ENCODE measurements at regions not wholly inside any gene's neighbourhood (a gene's known extent, or its start where the extent isn't known, plus 50 kb on each side); places are given as distances from the start of the nearest gene placed in this dataset.

DNA sequence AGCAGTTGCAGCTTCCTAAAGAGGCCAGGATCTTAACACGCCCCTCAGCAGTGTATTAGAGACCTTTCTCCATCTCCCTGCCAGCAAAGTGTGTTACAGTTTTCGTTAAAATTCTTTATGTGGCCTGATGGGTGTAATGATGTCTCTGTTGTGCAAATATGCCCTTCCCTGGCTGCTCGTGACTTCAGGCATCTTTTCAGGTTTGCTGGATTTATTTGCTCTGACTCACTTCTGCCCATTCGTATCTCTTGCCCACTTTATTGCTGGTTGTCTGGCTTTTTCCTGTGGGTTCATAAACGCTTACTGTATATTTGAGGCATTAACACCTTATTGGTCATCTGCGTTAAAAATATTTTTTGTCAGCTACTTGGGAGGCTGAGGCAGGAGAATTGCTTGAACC, 134.5 kb downstream of the ASB1 start:
- no peak for DNase-seq (ENCODE audit: low read depth)

DNA sequence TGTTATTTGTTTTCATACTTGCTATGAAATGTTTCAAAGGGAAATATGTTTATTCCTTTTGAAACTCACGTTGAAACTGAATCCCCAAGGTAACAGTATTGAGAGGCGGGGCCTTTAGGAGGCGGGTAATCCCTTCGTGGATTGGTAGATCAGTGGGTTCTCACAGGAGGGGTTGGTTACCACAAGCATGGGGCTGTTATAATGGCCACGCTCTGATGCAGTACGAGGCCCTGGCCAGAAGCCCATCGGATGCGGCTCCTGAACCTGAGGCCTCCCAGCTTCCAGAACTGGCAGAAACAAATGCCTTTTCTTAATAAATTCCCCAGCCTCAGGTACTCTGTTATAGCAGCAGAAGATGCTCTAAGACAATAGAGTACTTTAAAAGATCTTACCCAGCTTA, 135.7 kb downstream of the ASB1 start:
- no peak for DNase-seq (ENCODE audit: low read depth)

DNA sequence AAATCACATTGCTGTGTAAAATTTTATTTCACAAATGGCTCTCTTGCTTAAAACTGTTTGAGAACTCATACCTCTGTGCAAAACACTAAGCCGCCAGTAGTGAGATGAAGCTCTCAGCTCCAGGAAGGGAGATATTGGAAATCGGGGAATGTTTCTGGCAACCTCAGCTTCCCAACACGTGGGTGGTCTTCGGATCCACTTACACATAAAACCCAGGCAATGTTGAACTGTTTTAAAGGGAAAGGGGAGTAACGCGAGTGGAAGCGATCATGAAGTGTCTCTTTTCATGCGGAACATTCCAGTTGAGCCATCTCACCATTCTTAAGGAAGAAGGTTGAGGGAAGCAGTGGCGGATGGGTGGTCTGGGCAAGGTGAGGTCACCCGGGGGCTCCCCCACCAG, 136.8 kb downstream of the ASB1 start:
- DNase-seq (ENCODE audit: low read depth), result no peak

GRCh38 chr2:238564286-238564920, 137.7 kb downstream of the ASB1 start:
- no peak for DNase-seq (ENCODE audit: low read depth)

GRCh38 chr2:238565031-238565430, 138.3 kb downstream of the ASB1 start:
- no peak for DNase-seq (ENCODE audit: low read depth)

DNA sequence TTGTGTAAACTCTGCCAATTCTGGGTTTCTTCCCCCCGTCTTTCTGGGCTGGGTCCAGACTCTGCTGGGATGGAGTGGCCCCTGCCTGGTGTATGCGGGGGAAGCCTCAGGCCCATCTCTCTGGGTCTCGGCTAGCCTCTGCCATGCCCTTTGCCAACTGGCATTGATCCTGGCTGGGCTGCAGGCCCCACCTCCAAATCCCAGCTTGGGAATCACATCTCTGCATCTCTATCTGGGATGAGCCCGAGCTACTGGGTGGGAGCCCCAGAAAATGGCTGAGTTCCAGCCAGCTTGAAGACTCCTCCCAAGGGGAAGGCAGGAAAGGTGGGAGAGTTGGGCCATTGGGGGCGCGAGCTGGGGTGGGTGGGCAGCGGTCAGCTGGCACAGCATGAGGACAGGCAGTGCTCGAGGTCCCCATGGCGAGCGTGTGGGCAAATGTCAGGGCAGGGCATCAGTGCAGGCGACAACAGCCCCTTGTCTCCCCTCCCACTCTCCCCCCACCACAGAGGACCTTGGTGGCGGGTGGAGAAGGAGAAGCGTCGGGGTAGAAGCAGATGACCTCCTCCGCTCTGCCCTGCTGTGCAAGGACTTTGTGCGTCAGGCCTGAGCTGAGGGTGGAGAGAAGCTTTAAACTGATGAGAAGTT, 139.4 kb downstream of the ASB1 start:
- no peak for DNase-seq (ENCODE audit: low read depth)

DNA sequence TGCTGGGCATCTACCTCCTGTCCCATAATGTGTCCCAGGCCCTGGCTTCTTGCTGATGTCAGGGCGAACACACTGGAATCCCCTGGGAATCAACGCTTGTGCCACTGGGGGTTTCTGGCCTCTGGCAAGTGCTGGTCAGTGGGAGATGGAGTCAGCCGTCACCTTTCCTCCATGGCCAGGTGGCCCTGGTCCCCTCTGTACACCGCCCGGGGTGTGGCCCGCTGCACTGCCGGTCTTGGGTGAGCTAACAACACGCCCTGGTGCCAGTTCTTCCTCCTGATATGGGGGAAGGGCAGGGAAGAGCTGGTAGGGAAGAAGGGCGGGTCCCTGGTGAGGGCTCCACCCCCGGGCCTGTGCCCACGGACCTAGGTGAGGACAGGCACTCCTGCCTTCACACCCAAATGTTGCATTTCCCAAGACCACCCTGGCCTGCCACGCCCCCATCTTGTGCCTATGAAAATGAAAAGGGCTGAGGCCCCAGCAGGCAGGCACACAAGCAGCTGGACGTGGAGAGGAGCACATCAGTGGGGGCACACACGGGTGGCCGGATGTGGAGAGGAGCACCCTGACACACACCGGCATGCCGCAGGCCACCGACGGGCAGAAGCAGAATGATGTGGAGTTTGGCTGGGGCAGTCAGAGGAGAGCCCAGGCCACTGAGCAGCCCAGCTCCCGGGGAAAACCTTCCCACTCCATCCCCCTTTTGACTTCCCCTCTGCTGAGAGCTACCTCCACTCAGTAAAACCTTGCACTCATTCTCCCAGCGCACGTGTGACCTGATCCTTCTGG, 140.5 kb downstream of the ASB1 start:
- no peak for DNase-seq (ENCODE audit: low read depth)

GRCh38 chr2:238567996-238568395, 141.3 kb downstream of the ASB1 start:
- no peak for DNase-seq (ENCODE audit: low read depth)

GRCh38 chr2:238568455-238569440, 142.0 kb downstream of the ASB1 start:
- DNase-seq (ENCODE audit: low read depth), result no peak

DNA sequence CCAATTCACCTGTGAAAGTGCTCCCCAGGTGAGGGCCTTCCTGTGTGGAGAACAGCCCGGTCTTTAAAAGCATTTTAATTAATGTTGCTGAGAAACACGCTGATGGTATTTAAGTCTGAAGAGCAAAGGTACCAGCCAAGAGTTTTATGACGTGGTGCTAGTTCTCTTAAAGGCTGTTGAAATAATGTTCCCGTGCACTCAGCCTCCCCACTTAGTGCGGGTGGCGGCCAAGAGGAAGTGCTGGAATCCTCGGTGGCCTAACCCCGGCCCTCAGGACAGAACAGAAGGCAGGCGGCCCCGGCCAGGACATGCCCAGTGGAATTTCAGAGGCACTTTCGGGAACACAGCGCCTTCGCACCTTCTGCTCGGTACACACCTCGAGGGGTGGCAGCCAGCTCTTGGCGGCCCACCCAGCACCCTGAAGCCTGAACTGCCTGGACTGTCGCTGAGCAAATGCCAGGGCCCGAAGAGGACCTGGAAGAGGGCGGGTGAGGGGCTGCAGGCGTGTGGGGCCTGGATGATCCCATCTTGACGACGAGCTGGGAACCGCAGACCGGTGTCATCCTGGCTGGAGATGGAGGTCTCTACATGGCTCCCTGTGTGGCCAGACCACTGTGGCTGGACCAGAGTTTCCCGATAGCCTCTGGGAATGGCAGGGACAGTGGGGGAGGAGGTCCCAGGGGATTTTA, 142.9 kb downstream of the ASB1 start:
- DNase-seq (ENCODE audit: low read depth), result no peak

DNA sequence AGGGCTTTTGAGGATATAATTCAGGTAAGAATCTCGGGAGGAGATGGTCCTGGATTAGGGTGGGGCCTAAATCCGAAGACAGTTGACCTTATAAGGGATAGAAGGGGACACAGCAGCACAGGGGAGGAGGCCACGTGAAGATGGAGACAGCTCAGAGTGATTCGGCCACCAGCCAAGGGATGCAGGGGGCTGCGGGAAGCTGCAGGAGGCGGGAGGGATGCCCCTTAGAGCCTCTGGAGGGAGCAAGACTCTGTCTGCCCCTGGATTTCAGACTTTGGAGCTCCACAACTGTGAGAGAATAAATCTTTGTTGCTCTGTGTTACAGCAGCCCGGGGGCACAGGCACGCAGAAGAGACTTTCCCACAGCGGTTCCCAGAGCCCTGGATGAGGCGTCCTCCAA, 143.7 kb downstream of the ASB1 start:
- no peak for DNase-seq (ENCODE audit: low read depth)

DNA sequence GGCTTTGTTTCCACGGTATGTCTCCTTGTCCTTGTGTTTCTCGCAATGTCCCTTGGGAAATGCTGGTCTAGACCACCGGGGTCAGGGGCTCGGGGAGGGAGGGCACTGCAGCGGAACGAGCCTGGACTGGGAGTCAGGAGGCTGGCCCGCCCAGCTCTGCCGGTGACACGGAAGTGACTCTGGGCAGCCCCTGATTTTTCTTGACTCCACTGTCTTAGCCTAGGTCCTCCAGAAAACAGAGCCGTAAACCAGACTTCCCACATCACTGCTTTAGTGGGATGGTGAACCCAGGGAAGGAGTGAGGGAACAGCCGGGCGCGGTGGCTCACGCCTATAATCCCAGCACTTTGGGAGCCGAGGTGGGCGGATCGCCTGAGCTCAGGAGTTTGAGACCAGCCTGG, 144.2 kb downstream of the ASB1 start:
- DNase-seq (ENCODE audit: low read depth), result no peak

GRCh38 chr2:238571661-238572372, 145.1 kb downstream of the ASB1 start:
- no peak for DNase-seq (ENCODE audit: low read depth)

DNA sequence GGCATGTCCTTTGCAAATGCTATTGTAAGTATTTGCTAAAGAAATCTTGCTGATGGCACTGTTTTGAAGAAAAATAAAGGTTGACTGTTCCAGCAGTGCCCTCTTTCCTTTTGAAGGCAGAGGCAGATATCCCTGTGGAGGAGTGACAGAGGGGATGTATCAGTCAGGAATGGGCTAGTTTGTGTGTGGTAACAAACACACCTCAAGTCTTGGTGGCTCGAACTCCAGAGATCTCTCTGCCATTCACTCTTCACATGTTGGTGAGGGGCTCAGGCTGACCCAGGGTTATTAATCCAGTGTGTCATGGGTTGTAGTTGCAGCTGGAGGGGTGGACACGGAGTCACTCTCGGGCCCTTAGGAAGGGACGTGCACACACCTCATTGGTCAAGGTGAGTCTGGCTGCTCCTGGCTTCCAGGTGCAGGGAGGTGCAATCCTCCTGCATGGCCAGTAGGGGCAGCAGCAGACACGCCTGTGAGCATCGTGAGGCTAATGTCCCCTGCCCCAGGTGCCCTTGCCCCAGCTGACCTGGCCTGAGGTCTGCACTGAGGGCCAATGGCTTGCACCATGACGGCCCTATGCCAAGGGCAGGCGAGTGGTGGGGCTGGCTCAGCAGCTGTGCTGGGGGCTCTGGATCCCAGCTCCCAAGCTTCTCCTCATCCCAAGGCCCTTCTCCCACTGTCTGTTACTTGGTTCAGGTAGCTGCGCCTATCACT, 146.5 kb downstream of the ASB1 start:
- DNase-seq (ENCODE audit: low read depth), result no peak

DNA sequence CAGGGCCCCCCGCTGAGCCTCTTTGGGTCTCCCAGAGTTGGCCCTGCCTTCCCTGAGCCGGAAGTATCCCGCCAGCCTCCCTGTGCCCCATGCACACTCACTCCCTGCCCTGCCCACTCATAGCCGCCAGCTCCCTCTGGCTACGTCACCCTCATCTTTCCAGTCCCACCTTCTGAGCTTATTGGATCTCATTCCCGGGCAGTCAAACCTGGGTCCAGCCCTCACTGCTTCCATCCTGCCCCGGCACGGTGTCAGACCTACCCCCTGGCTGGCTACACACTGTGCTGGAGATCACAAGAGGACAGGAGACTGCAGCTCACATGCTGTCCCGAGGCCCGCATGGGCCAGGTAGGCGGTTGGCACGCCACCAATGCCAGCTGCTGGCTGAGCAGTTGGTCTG, 147.2 kb downstream of the ASB1 start:
- DNase-seq (ENCODE audit: low read depth), result no peak

- no peak for DNase-seq (ENCODE audit: low read depth)
These were observed 148.0 kb downstream of the ASB1 start for GRCh38 chr2:238574490-238575271.

- no peak for DNase-seq (ENCODE audit: low read depth)
These were observed 149.9 kb downstream of the ASB1 start for GRCh38 chr2:238576674-238577073.

DNA sequence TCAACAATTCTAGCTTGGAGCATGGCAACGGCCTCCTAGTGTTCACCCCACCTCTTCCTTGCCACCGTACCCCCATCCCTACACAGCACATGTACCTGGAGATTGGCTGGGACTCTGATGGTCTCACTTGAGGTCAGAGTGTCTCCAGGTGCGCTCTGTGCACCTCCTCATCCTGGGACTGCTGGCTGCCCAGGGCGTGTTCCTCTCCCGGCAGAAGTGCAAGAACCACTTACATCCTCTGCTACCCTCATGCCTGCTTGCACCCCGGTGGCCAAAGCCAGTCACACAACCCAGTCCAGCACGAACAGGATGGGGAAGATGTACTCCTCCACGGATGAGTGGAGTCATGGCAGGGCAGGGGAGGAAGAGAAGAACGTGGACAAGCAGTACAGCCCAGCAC, 151.5 kb downstream of the ASB1 start:
- DNase-seq (ENCODE audit: low read depth), result no peak

- no peak for DNase-seq (ENCODE audit: low read depth)
These were observed 153.8 kb downstream of the ASB1 start for GRCh38 chr2:238580486-238580885.

All from activated T-helper 1 cell treated with Interleukin-2 at 50 U/mL for 16 hours (primary cell).